Large intestine (tissue), 3 donors: ENCODE measurements at regions not wholly inside any gene's neighbourhood (a gene's known extent, or its start where the extent isn't known, plus 50 kb on each side); places are given as distances from the start of the nearest gene placed in this dataset.

ENCODE experiments used
- DNase-seq, 2 donors: peaks; one replicate each; pipeline versions ENCODE4 v3.0.0 to v3.0.0-alpha.2; 2013
- H3K27ac ChIP-seq: one replicate; pipeline ENCODE4 v1.5.1; 2013; ENCODE audit warnings: low read length
- H3K27me3 ChIP-seq: 2 replicates; pipeline ENCODE4 v1.6.1; 2013; ENCODE audit warnings: low read length; ENCODE audit not compliant: control insufficient read depth, insufficient read depth
- H3K36me3 ChIP-seq: 2 replicates; pipeline ENCODE4 v1.6.1; 2013; ENCODE audit warnings: low read length; ENCODE audit not compliant: control insufficient read depth, insufficient read depth
- H3K4me1 ChIP-seq: one replicate; pipeline ENCODE4 v1.6.1; 2013; ENCODE audit warnings: low read length; ENCODE audit not compliant: control insufficient read depth, insufficient read depth
- H3K4me3 ChIP-seq: one replicate; pipeline ENCODE4 v1.5.1; 2013; ENCODE audit warnings: low read length
- H3K9me3 ChIP-seq: one replicate; pipeline ENCODE4 v1.6.1; 2013; ENCODE audit warnings: mild to moderate bottlenecking, low read depth, low read length, moderate library complexity; ENCODE audit not compliant: control insufficient read depth
- WGBS: methylation state at CpG from one replicate; pipeline ENCODE4 v1.1.5; 2013; ENCODE audit warnings: low lambda C conversion rate; ENCODE audit not compliant: insufficient coverage; 5-methylcytosine and 5-hydroxymethylcytosine counted together

- Histone ChIP-seq H3K4me3 (no peak overlapping the region), H3K27ac (no peak overlapping the region), H3K4me1 (no peaks in the 10 kb centered on the region), H3K27me3 (peaks cover 6% of the 10 kb centered on the region), H3K9me3 (no peaks in the 10 kb centered on the region), H3K36me3 (no peaks in the 10 kb centered on the region)
- WGBS, result 60% methylated on average over 1 of the region's 13 CpGs
- no peak for DNase-seq
These were observed 97.9 kb upstream of the SLC7A1 start for GRCh38 chr13:29693275-29693945.

DNA sequence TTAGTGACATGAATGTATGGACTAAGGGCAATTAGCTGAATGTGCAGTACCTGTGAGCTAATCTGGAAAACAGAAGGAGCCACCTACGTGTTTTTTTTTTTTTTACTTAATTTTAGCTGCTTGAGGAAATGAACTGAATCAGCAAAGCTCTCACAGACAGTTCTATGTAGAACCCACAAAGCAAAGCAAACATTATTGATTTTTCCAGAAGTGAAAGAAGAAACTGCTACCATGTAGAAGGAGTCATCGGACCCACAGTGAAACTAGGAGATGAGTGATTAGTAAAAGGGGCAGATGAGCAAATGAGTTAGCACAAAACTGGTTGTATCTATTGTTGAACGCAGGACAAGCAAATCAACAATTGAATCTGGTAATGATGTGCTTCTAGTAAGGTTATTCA lies 94.1 kb upstream of the SLC7A1 start:
- DNase-seq, result no peak
- peaks cover 6% of the 10 kb centered on the region for H3K27me3 ChIP-seq
- no peak overlapping the region for H3K27ac ChIP-seq
- WGBS, result 63% methylated on average over 3 of the region's 3 CpGs
- no peaks in the 10 kb centered on the region for H3K4me1 ChIP-seq
- H3K9me3 ChIP-seq, result no peaks in the 10 kb centered on the region
- no peaks in the 10 kb centered on the region for H3K36me3 ChIP-seq
- no peak overlapping the region for H3K4me3 ChIP-seq

GRCh38 chr13:29688193-29688592 lies 92.7 kb upstream of the SLC7A1 start:
- DNase-seq, result no peak
- Histone ChIP-seq H3K27me3 (peaks cover 6% of the 10 kb centered on the region), H3K9me3 (no peaks in the 10 kb centered on the region), H3K36me3 (no peaks in the 10 kb centered on the region), H3K27ac (no peak overlapping the region), H3K4me3 (no peak overlapping the region), H3K4me1 (no peaks in the 10 kb centered on the region)
- WGBS, result 100% methylated on average over 1 of the region's 3 CpGs

DNA sequence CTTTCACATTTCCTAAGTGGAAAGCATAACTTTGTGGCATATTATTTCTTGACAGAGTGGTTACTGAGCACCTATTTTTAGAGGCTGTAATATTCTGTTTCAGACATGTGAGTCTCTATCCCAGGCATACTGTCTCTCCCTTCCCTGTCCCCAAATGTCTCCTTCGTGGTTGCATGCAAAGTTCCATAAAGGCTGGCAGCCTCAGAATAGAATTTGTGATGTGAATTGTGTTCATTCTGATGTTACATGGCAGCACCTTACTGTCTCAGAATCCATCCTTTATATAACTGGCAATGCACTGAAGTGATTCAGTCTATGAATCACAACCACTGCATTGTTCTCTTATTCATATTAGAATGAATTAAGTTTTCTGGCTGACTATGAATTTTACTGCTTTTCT lies 89.0 kb upstream of the SLC7A1 start:
- Histone ChIP-seq H3K9me3 (no peaks in the 10 kb centered on the region), H3K27me3 (peaks cover 4% of the 10 kb centered on the region), H3K4me1 (no peaks in the 10 kb centered on the region), H3K4me3 (no peak overlapping the region), H3K27ac (no peak overlapping the region), H3K36me3 (no peaks in the 10 kb centered on the region)
- no peak for DNase-seq
- WGBS, result no CpG with 5 or more reads among the region's 1 CpG

GRCh38 chr13:29683041-29683440 lies 87.6 kb upstream of the SLC7A1 start:
- DNase-seq, result no peak
- no peaks in the 10 kb centered on the region for H3K4me1 ChIP-seq
- 86% methylated on average over 1 of the region's 4 CpGs for WGBS
- no peak overlapping the region for H3K4me3 ChIP-seq
- H3K27ac ChIP-seq, result no peak overlapping the region
- no peaks in the 10 kb centered on the region for H3K36me3 ChIP-seq
- H3K9me3 ChIP-seq, result no peaks in the 10 kb centered on the region
- H3K27me3 ChIP-seq, result peaks cover 2% of the 10 kb centered on the region

GRCh38 chr13:29681864-29682263 lies 86.4 kb upstream of the SLC7A1 start:
- 70% methylated on average over 2 of the region's 3 CpGs for WGBS

GRCh38 chr13:29679396-29680053 lies 84.0 kb upstream of the SLC7A1 start:
- WGBS, result no CpG with 5 or more reads among the region's 9 CpGs
- H3K36me3 ChIP-seq, result no peaks in the 10 kb centered on the region
- no peaks in the 10 kb centered on the region for H3K27me3 ChIP-seq
- H3K9me3 ChIP-seq, result no peaks in the 10 kb centered on the region
- DNase-seq, result peak in 1 of 2 donors; percentile 34
- no peak overlapping the region for H3K4me3 ChIP-seq
- no peaks in the 10 kb centered on the region for H3K4me1 ChIP-seq
- no peak overlapping the region for H3K27ac ChIP-seq

More at GRCh38 chr13:29681864-29682263, 86.4 kb upstream of the SLC7A1 start:
- no peak for DNase-seq
- Histone ChIP-seq H3K4me1 (no peaks in the 10 kb centered on the region), H3K36me3 (no peaks in the 10 kb centered on the region), H3K27me3 (no peaks in the 10 kb centered on the region), H3K4me3 (no peak overlapping the region), H3K27ac (no peak overlapping the region), H3K9me3 (no peaks in the 10 kb centered on the region)

DNA sequence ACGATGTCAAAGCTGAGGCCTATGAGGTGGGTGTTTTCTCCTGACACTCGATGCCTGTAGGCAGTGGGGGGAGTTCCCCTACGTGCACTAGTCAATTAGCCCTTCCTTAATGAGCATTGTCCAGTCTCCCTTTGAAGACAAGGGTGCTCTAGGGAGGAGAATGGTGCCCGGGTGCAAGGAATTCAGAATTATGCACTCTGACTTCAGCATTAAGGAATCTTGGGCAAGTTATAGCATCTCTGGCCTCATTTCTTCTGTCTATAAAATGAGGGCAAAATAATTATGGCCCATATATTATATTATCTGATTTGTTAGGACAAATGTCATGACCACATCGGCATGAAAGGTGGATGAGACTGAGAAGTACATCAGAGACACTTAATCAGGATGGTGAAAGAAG lies 82.1 kb upstream of the SLC7A1 start:
- Histone ChIP-seq H3K27ac (no peak overlapping the region), H3K4me3 (no peak overlapping the region), H3K9me3 (no peaks in the 10 kb centered on the region), H3K27me3 (no peaks in the 10 kb centered on the region), H3K4me1 (no peaks in the 10 kb centered on the region), H3K36me3 (no peaks in the 10 kb centered on the region)
- no peak for DNase-seq
- WGBS, result no CpG with 5 or more reads among the region's 5 CpGs

GRCh38 chr13:29676941-29677452 lies 81.5 kb upstream of the SLC7A1 start:
- no peaks in the 10 kb centered on the region for H3K27me3 ChIP-seq
- WGBS, result no CpG with 5 or more reads among the region's 9 CpGs
- no peaks in the 10 kb centered on the region for H3K4me1 ChIP-seq
- H3K9me3 ChIP-seq, result no peaks in the 10 kb centered on the region
- no peaks in the 10 kb centered on the region for H3K36me3 ChIP-seq
- DNase-seq, result no peak
- H3K27ac ChIP-seq, result no peak overlapping the region
- no peak overlapping the region for H3K4me3 ChIP-seq

- no peaks in the 10 kb centered on the region for H3K4me1 ChIP-seq
- WGBS, result no CpG with 5 or more reads among the region's 4 CpGs
- H3K27me3 ChIP-seq, result no peaks in the 10 kb centered on the region
- no peaks in the 10 kb centered on the region for H3K36me3 ChIP-seq
- no peaks in the 10 kb centered on the region for H3K9me3 ChIP-seq
- H3K27ac ChIP-seq, result no peak overlapping the region
- H3K4me3 ChIP-seq, result no peak overlapping the region
- no peak for DNase-seq
These were observed 81.0 kb upstream of the SLC7A1 start for GRCh38 chr13:29676535-29676934.

GRCh38 chr13:29674532-29674931 lies 79.0 kb upstream of the SLC7A1 start:
- no peaks in the 10 kb centered on the region for H3K4me1 ChIP-seq
- no peak overlapping the region for H3K27ac ChIP-seq
- no peak for DNase-seq
- H3K9me3 ChIP-seq, result no peaks in the 10 kb centered on the region
- WGBS, result 67% methylated on average over 1 of the region's 3 CpGs
- H3K4me3 ChIP-seq, result no peak overlapping the region
- H3K36me3 ChIP-seq, result no peaks in the 10 kb centered on the region
- H3K27me3 ChIP-seq, result no peaks in the 10 kb centered on the region
